ENCODE measurements at regions not wholly inside any gene's neighbourhood (a gene's known extent, or its start where the extent isn't known, plus 50 kb on each side); places are given as distances from the start of the nearest gene placed in this dataset.

DNA sequence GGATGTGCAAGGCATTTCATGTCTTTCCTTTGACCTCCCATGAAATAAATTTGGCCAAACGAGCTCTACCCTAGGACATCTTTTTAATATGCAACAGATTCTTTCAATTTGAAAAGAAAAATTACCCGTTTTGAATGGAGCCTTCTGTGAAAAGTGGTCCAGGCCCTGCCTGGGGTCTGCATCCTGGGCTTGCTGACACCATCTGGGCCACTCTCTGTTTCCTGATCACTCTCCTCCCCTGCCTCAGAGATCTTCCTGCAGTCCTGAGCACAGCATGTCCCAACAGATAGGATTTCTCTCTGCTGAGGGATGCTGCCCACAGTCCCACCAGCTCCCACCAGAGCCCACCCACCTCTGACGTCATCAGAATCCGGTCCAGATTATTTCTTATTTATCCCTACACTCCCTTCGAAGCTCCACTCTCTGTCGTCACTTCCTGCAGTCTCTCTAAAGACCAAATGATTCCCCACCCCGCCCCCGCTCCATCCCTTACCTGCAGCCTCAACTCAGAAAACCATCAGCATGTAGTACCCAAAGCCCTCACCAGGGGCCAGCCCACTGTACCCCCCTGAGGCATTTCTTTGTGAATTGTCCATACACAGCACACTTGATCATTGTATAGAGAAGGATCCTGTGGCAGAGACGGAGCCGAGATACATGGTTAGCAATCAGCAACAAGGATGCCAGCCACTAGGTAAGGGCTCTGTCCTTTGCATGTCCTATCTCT lies 192.1 kb upstream of the MGMT start:
- DNase-seq = no peak

- DNase-seq = no peak
These were observed 191.2 kb upstream of the MGMT start for GRCh38 chr10:129275886-129276285.

DNA sequence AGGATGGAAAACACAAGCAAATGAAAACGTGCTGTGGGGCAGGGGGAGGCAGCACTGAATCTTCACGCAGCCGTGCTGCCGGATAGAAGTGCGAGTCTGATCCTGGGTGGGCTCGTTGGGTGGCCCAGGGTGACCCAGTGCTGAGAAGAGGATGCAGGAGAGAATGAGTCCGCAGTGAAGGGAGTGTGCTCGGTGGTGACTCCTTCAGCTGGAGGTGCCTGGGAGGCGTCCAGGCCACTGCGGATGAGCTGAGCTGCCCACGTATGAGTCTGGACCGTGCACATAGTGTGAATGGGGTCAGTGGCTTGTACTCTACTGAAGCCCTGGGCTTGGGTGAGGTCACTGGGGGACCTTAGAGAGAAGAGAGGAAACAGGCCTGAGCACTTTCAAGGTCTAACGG lies 190.0 kb upstream of the MGMT start:
- DNase-seq = no peak

GRCh38 chr10:129277841-129278240 lies 189.2 kb upstream of the MGMT start:
- DNase-seq = no peak

DNA sequence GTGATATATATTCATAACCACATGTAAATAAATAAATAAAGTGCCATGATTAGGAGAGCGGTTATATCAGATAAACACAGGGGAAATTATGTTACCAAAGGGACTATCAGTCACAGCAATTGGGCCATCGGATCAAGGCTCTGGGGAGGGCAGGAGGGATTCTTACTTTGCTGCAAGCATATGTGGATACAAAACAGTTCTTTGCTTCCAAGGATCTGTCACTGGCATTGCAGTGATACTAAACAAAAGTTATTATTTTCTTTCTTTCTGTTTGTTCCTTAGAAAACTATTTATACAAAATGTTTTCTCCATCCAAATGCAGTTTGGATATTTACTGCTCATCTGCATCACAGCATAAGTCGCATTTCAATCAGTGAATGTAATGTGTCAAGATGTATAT lies 188.4 kb upstream of the MGMT start:
- DNase-seq = no peak

DNA sequence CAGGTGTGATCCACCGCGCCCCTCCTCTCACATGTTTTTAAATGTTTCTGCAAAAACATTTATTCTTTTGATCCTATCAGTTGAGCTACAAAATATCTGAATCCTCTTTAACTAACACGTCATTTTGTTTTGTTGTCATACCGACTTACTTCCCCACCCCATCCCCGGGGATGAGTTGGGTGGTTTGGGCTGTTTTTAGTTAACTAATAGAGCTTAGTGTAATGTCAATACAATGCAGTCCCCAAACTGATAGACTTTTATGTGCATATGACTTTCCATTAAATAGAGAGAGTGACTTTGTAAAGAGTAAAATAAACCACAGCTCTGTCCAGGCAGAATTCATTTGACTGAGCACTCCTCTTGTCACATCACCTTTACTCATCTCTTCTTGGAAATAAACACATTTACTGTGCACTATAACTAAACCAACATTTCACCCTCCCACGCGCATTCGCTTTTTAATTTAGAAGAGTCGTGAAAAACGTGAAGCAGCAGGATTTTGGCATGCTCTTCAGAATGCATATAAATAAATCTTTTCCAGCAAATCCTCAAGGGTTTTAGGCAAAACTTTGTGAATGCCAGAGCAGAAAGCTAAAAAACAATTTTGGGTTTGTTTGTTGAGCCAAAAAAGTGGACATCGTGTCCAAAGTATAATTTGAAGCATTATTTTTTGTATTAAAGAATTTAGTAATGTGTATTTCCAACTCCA lies 187.4 kb upstream of the MGMT start:
- DNase-seq = no peak

GRCh38 chr10:129280155-129280502 lies 186.9 kb upstream of the MGMT start:
- no peak for DNase-seq

GRCh38 chr10:129280908-129281586 lies 186.0 kb upstream of the MGMT start:
- DNase-seq = no peak

- DNase-seq = no peak
These were observed 181.6 kb upstream of the MGMT start for GRCh38 chr10:129285459-129285858.

GRCh38 chr10:129288999-129289584 lies 177.9 kb upstream of the MGMT start:
- DNase-seq = no peak

GRCh38 chr10:129293991-129294700 lies 172.9 kb upstream of the MGMT start:
- DNase-seq = no peak

DNA sequence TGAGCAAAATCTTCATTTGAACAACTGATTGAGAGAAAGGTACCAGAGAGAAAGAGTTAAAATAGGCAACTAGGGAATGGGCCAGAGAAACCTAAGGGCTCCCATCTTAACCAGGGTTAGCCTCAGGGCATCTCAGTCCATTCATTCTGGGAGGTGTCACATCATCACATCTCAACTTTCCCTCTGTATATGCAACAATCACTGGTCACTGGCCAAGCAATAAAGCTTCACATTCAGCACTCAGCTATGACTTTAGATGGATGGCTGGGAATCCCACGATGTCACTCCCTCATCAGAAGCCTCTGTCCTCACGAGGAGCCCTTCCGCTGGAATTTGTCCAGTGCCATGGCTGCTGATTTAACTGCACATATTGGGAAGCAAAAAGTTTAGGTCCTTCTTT lies 172.1 kb upstream of the MGMT start:
- DNase-seq = no peak

DNA sequence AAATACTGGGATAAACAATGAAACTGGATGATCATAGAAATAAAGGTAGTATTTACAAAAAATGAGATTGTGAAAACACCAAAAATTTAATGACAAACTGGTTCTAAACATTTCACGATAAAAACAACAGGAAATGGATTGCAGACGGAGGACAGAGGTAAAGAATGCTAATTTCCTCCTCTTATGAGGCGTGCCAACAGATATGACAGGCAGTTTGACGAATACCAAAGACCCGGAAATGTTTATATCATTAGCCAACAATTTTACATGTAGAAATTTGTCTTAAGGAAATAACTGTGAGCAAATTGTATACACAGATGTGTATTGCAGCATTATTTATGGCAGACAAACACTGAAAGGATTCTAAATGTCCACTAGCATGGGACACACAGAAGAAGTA lies 162.0 kb upstream of the MGMT start:
- no peak for DNase-seq

DNA sequence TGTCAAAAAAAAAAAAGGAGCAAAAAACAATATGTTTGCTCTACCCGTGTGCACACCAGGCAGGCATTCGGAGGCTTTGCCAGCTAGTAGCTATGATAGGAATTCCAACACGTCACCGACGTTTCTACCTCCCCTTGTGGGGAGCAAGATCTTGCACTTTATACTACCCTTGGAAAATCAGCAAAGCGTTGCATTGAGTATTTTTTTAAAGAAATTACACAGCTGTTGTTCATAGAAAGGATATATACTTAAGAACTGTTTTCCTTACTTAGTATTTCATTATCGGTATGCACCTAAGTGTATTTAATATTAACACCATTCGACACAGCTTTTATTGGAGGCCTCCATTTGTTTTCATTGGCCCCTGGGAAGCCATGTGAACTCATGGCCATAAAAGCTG lies 159.9 kb upstream of the MGMT start:
- DNase-seq = no peak

- DNase-seq = no peak
These were observed 158.0 kb upstream of the MGMT start for GRCh38 chr10:129308953-129309564.

GRCh38 chr10:129309565-129309964 lies 157.5 kb upstream of the MGMT start:
- DNase-seq = no peak

GRCh38 chr10:129310881-129311280 lies 156.2 kb upstream of the MGMT start:
- DNase-seq = no peak

GRCh38 chr10:129319934-129320333 lies 147.1 kb upstream of the MGMT start:
- no peak for DNase-seq

- DNase-seq = no peak
These were observed 146.7 kb upstream of the MGMT start for GRCh38 chr10:129320340-129320739.

DNA sequence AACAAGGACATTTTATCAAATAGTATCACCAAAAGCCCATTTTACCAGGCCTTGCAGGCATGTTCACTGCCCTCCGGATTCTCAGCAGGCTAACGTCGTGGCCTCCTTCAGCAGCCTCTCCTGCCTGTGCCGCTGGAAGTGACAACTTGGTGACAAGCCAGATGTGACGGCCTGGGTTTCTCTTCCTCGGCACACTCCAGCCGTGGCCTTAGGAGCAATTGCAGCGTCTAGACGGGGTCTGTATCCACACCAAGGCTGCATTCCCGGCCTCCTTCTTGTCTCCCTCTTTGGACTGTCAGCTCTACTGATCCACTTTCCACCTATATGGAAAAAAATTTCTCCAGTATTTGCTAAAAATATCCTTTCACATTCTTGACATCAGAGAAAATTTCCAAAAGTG lies 145.3 kb upstream of the MGMT start:
- no peak for DNase-seq

DNA sequence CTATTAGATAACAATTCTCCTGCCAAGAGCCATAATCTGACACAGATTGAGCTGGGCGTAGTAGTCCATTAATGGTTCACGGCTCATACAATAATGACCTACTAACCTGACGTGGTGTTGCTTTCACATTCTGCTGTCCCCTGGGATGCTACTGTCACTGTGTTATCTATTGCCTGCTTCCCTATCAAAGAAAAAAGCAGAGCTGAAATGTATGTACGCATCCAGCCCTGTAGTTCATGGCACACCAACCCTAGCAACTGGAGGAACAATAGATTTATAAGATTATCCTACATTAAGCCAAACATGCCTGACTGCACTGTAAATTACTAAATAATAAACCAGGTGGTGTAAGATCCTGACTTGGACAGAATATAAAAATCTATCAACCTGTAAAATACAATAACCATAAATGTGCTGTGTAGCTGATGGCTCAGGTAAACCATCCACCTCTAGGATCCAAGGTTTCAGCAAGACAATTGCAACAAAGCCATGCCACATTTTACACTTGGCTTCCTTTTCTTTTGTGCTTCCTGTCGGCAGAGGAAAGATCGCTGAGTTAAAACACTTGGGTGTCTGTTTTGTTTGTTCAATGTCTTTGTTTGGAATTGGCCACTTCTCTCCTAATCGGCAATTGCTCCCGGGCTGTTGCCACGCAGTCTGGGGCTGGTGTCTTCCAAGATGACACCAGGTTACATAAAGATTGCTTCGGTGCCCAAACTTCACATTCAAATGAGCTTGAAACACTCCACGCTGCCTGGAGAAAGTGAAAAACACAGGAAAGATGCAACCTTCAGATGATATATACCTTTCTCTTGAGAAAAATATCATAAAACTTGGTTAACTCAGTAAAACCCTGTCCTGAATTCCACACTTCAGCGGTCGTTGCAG lies 143.9 kb upstream of the MGMT start:
- no peak for DNase-seq

DNA sequence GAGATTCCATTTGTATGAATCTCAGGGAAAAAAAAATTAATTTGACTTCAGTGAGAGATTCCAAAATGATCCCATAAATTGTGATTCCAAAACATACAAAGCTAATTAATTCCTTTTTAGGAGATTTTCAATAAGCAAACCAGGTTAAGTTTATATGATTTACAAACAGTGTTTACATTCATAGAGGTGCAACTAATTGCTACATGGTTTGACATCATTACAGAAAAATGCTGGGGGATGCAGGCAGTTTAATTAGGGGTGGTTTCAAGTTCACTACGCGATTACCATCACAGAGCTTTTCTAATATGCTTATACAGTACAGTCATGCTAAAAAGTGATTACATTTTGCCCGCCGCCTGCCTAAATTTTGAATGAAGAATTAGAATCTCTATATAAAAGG lies 143.2 kb upstream of the MGMT start:
- DNase-seq = no peak

All from activated CD4-positive, alpha-beta T cell treated with anti-CD3 and anti-CD28 coated beads, Interleukin-2, amount 50 U/mL, for 48 hours (primary cell).